HFFc6 (cell line): ENCODE measurements at regions not wholly inside any gene's neighbourhood (a gene's known extent, or its start where the extent isn't known, plus 50 kb on each side); places are given as distances from the start of the nearest gene placed in this dataset.

Experiments
- DNase-seq: peaks from one replicate; pipeline ENCODE4 v3.0.0-alpha.2; 2018
- H3K27ac Mint-ChIP-seq: 2 replicates; pipeline ENCODE4 v1.8.0; 2020; ENCODE audit warnings: mild to moderate bottlenecking, mixed read lengths
- H3K27me3 Mint-ChIP-seq: 2 replicates; pipeline ENCODE4 v1.8.0; 2021; ENCODE audit warnings: mild to moderate bottlenecking, moderate library complexity, mixed read lengths; ENCODE audit not compliant: insufficient read depth
- H3K36me3 Mint-ChIP-seq: 2 replicates; pipeline ENCODE4 v1.8.0; 2021; ENCODE audit warnings: low read depth, mixed read lengths
- H3K4me1 Mint-ChIP-seq: 2 replicates; pipeline ENCODE4 v1.8.0; 2020; ENCODE audit warnings: low read depth, mixed read lengths
- H3K4me3 Mint-ChIP-seq: 2 replicates; pipeline ENCODE4 v1.8.0; 2020; ENCODE audit warnings: mild to moderate bottlenecking, moderate library complexity, mixed read lengths
- H3K9me3 Mint-ChIP-seq: 2 replicates; pipeline ENCODE4 v1.8.0; 2020; ENCODE audit warnings: mild to moderate bottlenecking, mixed read lengths
- CTCF ChIP-seq: fragments of 200-600 bp; sonication (generic); IDR thresholded peaks from 2 replicates; pipeline ENCODE4 v1.5.0; 2021; ENCODE audit warnings: antibody characterized with exemption, mild to moderate bottlenecking

- Mint-ChIP-seq H3K4me1 (0 out of 2 replicates have a peak, but pooled peaks cover 5% of the 10 kb centered on the region), H3K27ac (no peak overlapping the region), H3K27me3 (peaks cover 1% of the 10 kb centered on the region; the same call in 1 of the 2 replicates), H3K9me3 (peaks cover 2% of the 10 kb centered on the region; the same call in 1 of the 2 replicates), H3K36me3 (no peaks in the 10 kb centered on the region), H3K4me3 (no peak overlapping the region)
- no peak for DNase-seq
- no peak for TF ChIP-seq CTCF
Observed at GRCh38 chr3:161950318-161950868, 453.8 kb downstream of the OTOL1 start.

GRCh38 chr3:161957467-161957866 lies 460.9 kb downstream of the OTOL1 start:
- no peak for TF ChIP-seq CTCF
- Mint-ChIP-seq H3K4me3 (no peak overlapping the region), H3K27ac (no peak overlapping the region), H3K27me3 (no peaks in the 10 kb centered on the region), H3K4me1 (peaks cover 24% of the 10 kb centered on the region), H3K36me3 (no peaks in the 10 kb centered on the region), H3K9me3 (no peaks in the 10 kb centered on the region)
- peak; percentile 43 for DNase-seq

- DNase-seq = no peak
- Mint-ChIP-seq H3K4me3 (no peak overlapping the region), H3K27me3 (no peaks in the 10 kb centered on the region), H3K9me3 (no peaks in the 10 kb centered on the region), H3K27ac (no peak overlapping the region), H3K36me3 (no peaks in the 10 kb centered on the region), H3K4me1 (peaks cover 5% of the 10 kb centered on the region; the same call in 1 of the 2 replicates)
- TF ChIP-seq CTCF = no peak
Observed at GRCh38 chr3:161964857-161965256, 468.2 kb downstream of the OTOL1 start.

GRCh38 chr3:161969867-161970266 lies 473.3 kb downstream of the OTOL1 start:
- H3K27ac Mint-ChIP-seq = no peak overlapping the region
- no peaks in the 10 kb centered on the region for H3K36me3 Mint-ChIP-seq
- DNase-seq = no peak
- H3K27me3 Mint-ChIP-seq = no peaks in the 10 kb centered on the region
- peaks cover 8% of the 10 kb centered on the region; the same call in 1 of the 2 replicates for H3K4me1 Mint-ChIP-seq
- TF ChIP-seq CTCF = no peak
- H3K4me3 Mint-ChIP-seq = no peak overlapping the region
- no peaks in the 10 kb centered on the region for H3K9me3 Mint-ChIP-seq

- H3K4me3 Mint-ChIP-seq = no peak overlapping the region
Observed at GRCh38 chr3:161975201-161975600, 478.6 kb downstream of the OTOL1 start.

More at GRCh38 chr3:161975201-161975600, 478.6 kb downstream of the OTOL1 start:
- no peak for DNase-seq
- TF ChIP-seq CTCF = no peak
- H3K36me3 Mint-ChIP-seq = no peaks in the 10 kb centered on the region
- H3K4me1 Mint-ChIP-seq = peaks cover 24% of the 10 kb centered on the region
- no peaks in the 10 kb centered on the region for H3K27me3 Mint-ChIP-seq
- H3K27ac Mint-ChIP-seq = no peak overlapping the region
- no peaks in the 10 kb centered on the region for H3K9me3 Mint-ChIP-seq
